HG02678 (cell line): ENCODE measurements at regions not wholly inside any gene's neighbourhood (a gene's known extent, or its start where the extent isn't known, plus 50 kb on each side); places are given as distances from the start of the nearest gene placed in this dataset.

Experiments used
- ATAC-seq: cut with Tn5 transposase; IDR thresholded peaks from one replicate; pipeline ENCODE4 v1.9.1; 2021; ENCODE audit warnings: mild to moderate bottlenecking, moderate library complexity; ENCODE audit not compliant: unreplicated experiment

GRCh38 chr22:47804281-47804680 is 1041.8 kb downstream of the TBC1D22A start:
- ATAC-seq, result no peak

- ATAC-seq, result no peak
Observed at GRCh38 chr22:47802421-47802820, 1040.0 kb downstream of the TBC1D22A start.

GRCh38 chr22:47801541-47802245 is 1039.2 kb downstream of the TBC1D22A start:
- no peak for ATAC-seq

- ATAC-seq, result no peak
Observed at GRCh38 chr22:47798229-47798628, 1035.8 kb downstream of the TBC1D22A start.

- no peak for ATAC-seq
Observed at GRCh38 chr22:47797342-47797945, 1035.0 kb downstream of the TBC1D22A start.

GRCh38 chr22:47796128-47796908 is 1033.9 kb downstream of the TBC1D22A start:
- no peak for ATAC-seq

- no peak for ATAC-seq
Observed at GRCh38 chr22:47795477-47796127, 1033.2 kb downstream of the TBC1D22A start.

- no peak for ATAC-seq
Observed at GRCh38 chr22:47794851-47795250, 1032.4 kb downstream of the TBC1D22A start.

- no peak for ATAC-seq
Observed at GRCh38 chr22:47793304-47794101, 1031.1 kb downstream of the TBC1D22A start.

- no peak for ATAC-seq
Observed at GRCh38 chr22:47789171-47789570, 1026.7 kb downstream of the TBC1D22A start.

GRCh38 chr22:47788461-47788860 is 1026.0 kb downstream of the TBC1D22A start:
- no peak for ATAC-seq

- ATAC-seq, result no peak
Observed at GRCh38 chr22:47787501-47788227, 1025.2 kb downstream of the TBC1D22A start.

GRCh38 chr22:47786650-47787290 is 1024.3 kb downstream of the TBC1D22A start:
- ATAC-seq, result no peak

GRCh38 chr22:47784991-47785390 is 1022.5 kb downstream of the TBC1D22A start:
- ATAC-seq, result no peak

GRCh38 chr22:47784367-47784983 is 1022.0 kb downstream of the TBC1D22A start:
- ATAC-seq, result no peak

- ATAC-seq, result no peak
Observed at GRCh38 chr22:47783433-47784366, 1021.2 kb downstream of the TBC1D22A start.

- ATAC-seq, result no peak
Observed at GRCh38 chr22:47782328-47783075, 1020.1 kb downstream of the TBC1D22A start.
